Hepatocyte (in vitro differentiated cells): ENCODE measurements at regions not wholly inside any gene's neighbourhood (a gene's known extent, or its start where the extent isn't known, plus 50 kb on each side); places are given as distances from the start of the nearest gene placed in this dataset.

Experiments used
- EZH2 ChIP-seq: fragments of 200-600 bp; sonication (generic); IDR thresholded peaks from 2 replicates; pipeline ENCODE4 v1.6.1; 2016; ENCODE audit warnings: antibody characterized with exemption, mild to moderate bottlenecking, borderline replicate concordance
- EZH2phosphoT487 ChIP-seq: fragments of 200-600 bp; sonication (generic); IDR thresholded peaks from one replicate; pipeline ENCODE4 v1.6.1; 2018; ENCODE audit warnings: antibody characterized with exemption, mild to moderate bottlenecking, low read depth, moderate library complexity; ENCODE audit not compliant: unreplicated experiment, severe bottlenecking
- TF ChIP-seq, protein P1 (sequence below): fragments of 200-600 bp; sonication (generic); IDR thresholded peaks from 2 replicates; pipeline ENCODE4 v1.5.1; 2016; ENCODE audit warnings: antibody characterized with exemption, mild to moderate bottlenecking; ENCODE audit not compliant: poor library complexity

DNA sequence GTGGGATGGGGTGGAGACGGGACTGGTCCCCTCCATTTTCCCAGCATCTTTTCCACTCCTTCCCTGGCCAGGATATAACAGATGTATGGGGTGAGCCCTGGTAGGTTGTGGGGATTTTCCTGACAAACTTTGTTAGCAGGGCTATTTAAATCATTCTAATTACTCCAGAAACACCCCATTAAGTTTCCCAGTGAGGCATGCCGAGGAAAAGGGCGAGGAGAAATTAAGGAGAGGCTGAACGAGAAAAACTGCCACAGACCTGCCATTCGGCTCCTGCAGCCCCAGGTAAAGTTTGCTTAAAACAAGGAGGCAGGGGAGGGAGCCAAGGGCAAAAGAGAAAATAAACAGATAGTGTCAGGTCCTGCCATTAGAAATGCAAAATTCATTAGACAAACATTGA lies 428.2 kb downstream of the BUD13 start:
- TF ChIP-seq, protein P1, sequence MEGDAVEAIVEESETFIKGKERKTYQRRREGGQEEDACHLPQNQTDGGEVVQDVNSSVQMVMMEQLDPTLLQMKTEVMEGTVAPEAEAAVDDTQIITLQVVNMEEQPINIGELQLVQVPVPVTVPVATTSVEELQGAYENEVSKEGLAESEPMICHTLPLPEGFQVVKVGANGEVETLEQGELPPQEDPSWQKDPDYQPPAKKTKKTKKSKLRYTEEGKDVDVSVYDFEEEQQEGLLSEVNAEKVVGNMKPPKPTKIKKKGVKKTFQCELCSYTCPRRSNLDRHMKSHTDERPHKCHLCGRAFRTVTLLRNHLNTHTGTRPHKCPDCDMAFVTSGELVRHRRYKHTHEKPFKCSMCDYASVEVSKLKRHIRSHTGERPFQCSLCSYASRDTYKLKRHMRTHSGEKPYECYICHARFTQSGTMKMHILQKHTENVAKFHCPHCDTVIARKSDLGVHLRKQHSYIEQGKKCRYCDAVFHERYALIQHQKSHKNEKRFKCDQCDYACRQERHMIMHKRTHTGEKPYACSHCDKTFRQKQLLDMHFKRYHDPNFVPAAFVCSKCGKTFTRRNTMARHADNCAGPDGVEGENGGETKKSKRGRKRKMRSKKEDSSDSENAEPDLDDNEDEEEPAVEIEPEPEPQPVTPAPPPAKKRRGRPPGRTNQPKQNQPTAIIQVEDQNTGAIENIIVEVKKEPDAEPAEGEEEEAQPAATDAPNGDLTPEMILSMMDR, result no peak
- no peak for TF ChIP-seq EZH2phosphoT487
- no peak for TF ChIP-seq EZH2
